T-cell (primary cell): ENCODE measurements at regions not wholly inside any gene's neighbourhood (a gene's known extent, or its start where the extent isn't known, plus 50 kb on each side); places are given as distances from the start of the nearest gene placed in this dataset.

Experiments used
- ATAC-seq, 4 experiments: fragments of 200-7000 bp in 3 of 4; fragments of 150-1000 bp in 1 of 4; cut with Tn5 transposase; replicated peaks in 1 of 4; 1 replicate in 3 of 4; 2 replicates in 1 of 4; pipeline ENCODE4 v1.10.0; 2021; ENCODE audit warnings: moderate library complexity in 3 of 4, mild to moderate bottlenecking in 2 of 4, moderate number of reproducible peaks in 1 of 4
- CTCF ChIA-PET, 2 donors: fragments of 300-600 bp; sonication (Branson Sonifier 250); formaldehyde crosslinking; loops; one replicate each; lab custom pipeline; 2022; ENCODE audit warnings: antibody characterized with exemption in 2 of 2; lab: Charles Lee
- POLR2A ChIA-PET, 2 donors: fragments of 300-600 bp; sonication (Branson Sonifier 250); formaldehyde crosslinking; loops; one replicate each; lab custom pipeline; 2022; ENCODE audit warnings: antibody characterized with exemption in 2 of 2; lab: Charles Lee
- DNase-seq, 35 experiments: peaks; one replicate each; pipeline versions ENCODE4 v3.0.0 to v3.0.0-alpha.2; 2013 to 2023
- H3K27ac ChIP-seq: one replicate; pipeline ENCODE4 v1.5.1; 2013; ENCODE audit warnings: low read length
- H3K27me3 ChIP-seq, 2 experiments: replicated peaks in 1 of 2; 1 replicate in 1 of 2; 2 replicates in 1 of 2; pipeline versions ENCODE4 v1.6.1 to v1.7.0; 2013; ENCODE audit warnings: low read length in 1 of 2, mixed read lengths in 1 of 2; ENCODE audit not compliant: control insufficient read depth in 2 of 2, insufficient read depth in 2 of 2; ENCODE audit errors: extremely low read depth in 1 of 2
- H3K36me3 ChIP-seq, 2 donors: 1 replicate in 1 of 2; 2 replicates in 1 of 2; pipeline versions ENCODE4 v1.6.1 to v1.7.0; 2013; ENCODE audit warnings: low read length in 1 of 2; ENCODE audit not compliant: control insufficient read depth in 2 of 2, insufficient read depth in 1 of 2; ENCODE audit errors: extremely low read depth in 1 of 2
- H3K4me1 ChIP-seq, 2 experiments: 1 replicate in 1 of 2; 2 replicates in 1 of 2; pipeline versions ENCODE4 v1.6.1 to v1.7.0; 2013; ENCODE audit warnings: low read length in 2 of 2, mixed read lengths in 1 of 2; ENCODE audit not compliant: insufficient read depth in 2 of 2, control insufficient read depth in 1 of 2; ENCODE audit errors: extremely low read depth in 1 of 2
- H3K4me3 ChIP-seq, 2 donors: 1 replicate in 1 of 2; 2 replicates in 1 of 2; pipeline versions ENCODE4 v1.5.1 to v1.7.0; 2013; ENCODE audit warnings: mild to moderate bottlenecking in 2 of 2, low read length in 1 of 2, moderate library complexity in 1 of 2; ENCODE audit not compliant: control insufficient read depth in 1 of 2; ENCODE audit errors: extremely low read depth in 1 of 2
- H3K9me3 ChIP-seq: 2 replicates; pipeline ENCODE4 v1.7.0; 2013
- H3K27ac Mint-ChIP-seq, 2 donors: one replicate each; pipeline ENCODE4 v1.8.0; 2020 to 2021; ENCODE audit warnings: mild to moderate bottlenecking in 2 of 2, mixed read lengths in 2 of 2
- H3K27me3 Mint-ChIP-seq, 2 donors: one replicate each; pipeline ENCODE4 v1.8.0; 2021 to 2022; ENCODE audit warnings: mixed read lengths in 2 of 2
- H3K36me3 Mint-ChIP-seq: one replicate; pipeline ENCODE4 v1.8.0; 2021; ENCODE audit warnings: mixed read lengths
- H3K4me1 Mint-ChIP-seq, 3 donors: one replicate each; pipeline ENCODE4 v1.8.0; 2020 to 2022; ENCODE audit warnings: mixed read lengths in 3 of 3, mild to moderate bottlenecking in 1 of 3
- H3K4me3 Mint-ChIP-seq, 3 donors: one replicate each; pipeline ENCODE4 v1.8.0; 2020 to 2022; ENCODE audit warnings: mild to moderate bottlenecking in 3 of 3, mixed read lengths in 3 of 3, moderate library complexity in 3 of 3
- H3K9me3 Mint-ChIP-seq, 3 donors: one replicate each; pipeline ENCODE4 v1.8.0; 2020 to 2022; ENCODE audit warnings: mixed read lengths in 3 of 3
- WGBS: methylation state at CpG from one replicate; pipeline ENCODE4 v1.1.5; 2013; ENCODE audit warnings: missing lambda C conversion rate; ENCODE audit not compliant: insufficient coverage; 5-methylcytosine and 5-hydroxymethylcytosine counted together

DNA sequence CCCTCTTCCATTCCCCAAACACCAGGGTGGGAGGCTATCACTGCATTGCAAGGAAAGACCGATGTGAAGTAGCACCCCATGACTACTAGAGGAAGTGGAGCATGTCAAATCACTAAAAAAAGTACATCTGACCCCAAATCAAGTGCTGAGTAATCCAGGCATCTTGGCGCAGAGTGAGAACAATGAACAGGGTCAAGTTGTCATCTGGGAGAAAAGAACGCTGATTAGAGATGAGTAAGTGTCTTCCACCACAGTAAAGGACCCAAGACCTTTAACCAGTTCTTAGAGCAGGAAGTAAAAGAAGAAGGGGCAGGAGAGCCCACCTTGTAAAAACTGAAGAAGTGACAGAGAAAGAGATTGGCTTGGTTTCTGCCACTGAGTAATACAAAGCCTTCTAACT lies 75.0 kb upstream of the RAD23B start:
- no peak overlapping the region for H3K4me3 Mint-ChIP-seq
- DNase-seq (no peak), ATAC-seq (no peak)
- no peak overlapping the region for H3K4me3 ChIP-seq
- no CpG with 5 or more reads among the region's 3 CpGs for WGBS
- no peaks in the 10 kb centered on the region for H3K4me1 ChIP-seq
- H3K27ac Mint-ChIP-seq, result no peak overlapping the region
- CTCF ChIA-PET, result no interaction called here
- H3K36me3 ChIP-seq, result no peaks in the 10 kb centered on the region
- H3K27me3 ChIP-seq, result no peaks in the 10 kb centered on the region
- H3K27me3 Mint-ChIP-seq, result peaks cover 0 to 10% of the 10 kb centered on the region in 2 donors
- no peaks in the 10 kb centered on the region for H3K9me3 ChIP-seq
- H3K4me1 Mint-ChIP-seq, result peaks cover 0 to 4% (median 4%) of the 10 kb centered on the region in 3 donors
- H3K36me3 Mint-ChIP-seq, result no peaks in the 10 kb centered on the region
- peaks cover 0 to 6% (median 0%) of the 10 kb centered on the region in 3 donors for H3K9me3 Mint-ChIP-seq
- H3K27ac ChIP-seq, result no peak overlapping the region
- POLR2A ChIA-PET, result no interaction called here

DNA sequence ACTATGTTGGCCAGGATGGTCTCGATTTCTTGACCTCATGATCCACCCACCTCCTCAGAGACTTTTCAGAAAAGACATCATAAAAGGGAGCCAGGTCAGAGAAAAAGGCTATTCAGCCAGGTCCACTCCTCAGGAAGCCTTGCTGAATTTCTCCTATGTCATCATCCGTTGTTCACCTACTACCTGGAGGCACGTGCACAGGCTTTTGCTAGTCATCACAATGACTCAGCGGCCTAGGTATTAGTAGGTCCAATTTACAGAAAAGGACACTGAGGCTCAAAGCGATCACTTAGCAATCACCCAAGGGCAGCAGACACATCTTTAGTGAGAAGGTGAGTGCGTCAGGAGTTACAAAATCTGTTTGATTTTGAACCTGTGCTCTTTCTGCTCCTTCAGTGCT lies 72.3 kb upstream of the RAD23B start:
- Mint-ChIP-seq H3K36me3 (no peaks in the 10 kb centered on the region), H3K4me1 (peaks cover 0 to 12% (median 12%) of the 10 kb centered on the region in 3 donors), H3K27me3 (peaks cover 0 to 10% of the 10 kb centered on the region in 2 donors), H3K4me3 (no peak overlapping the region), H3K27ac (no peak overlapping the region), H3K9me3 (no peaks in the 10 kb centered on the region)
- no peak for DNase-seq
- no peak overlapping the region for H3K4me3 ChIP-seq
- ChIA-PET POLR2A (no interaction called here), CTCF (no interaction called here)
- no peak for ATAC-seq
- H3K9me3 ChIP-seq, result no peaks in the 10 kb centered on the region
- H3K4me1 ChIP-seq, result no peaks in the 10 kb centered on the region
- no peak overlapping the region for H3K27ac ChIP-seq
- WGBS, result 96% methylated on average over 5 of the region's 6 CpGs
- H3K27me3 ChIP-seq, result no peaks in the 10 kb centered on the region
- H3K36me3 ChIP-seq, result no peaks in the 10 kb centered on the region

DNA sequence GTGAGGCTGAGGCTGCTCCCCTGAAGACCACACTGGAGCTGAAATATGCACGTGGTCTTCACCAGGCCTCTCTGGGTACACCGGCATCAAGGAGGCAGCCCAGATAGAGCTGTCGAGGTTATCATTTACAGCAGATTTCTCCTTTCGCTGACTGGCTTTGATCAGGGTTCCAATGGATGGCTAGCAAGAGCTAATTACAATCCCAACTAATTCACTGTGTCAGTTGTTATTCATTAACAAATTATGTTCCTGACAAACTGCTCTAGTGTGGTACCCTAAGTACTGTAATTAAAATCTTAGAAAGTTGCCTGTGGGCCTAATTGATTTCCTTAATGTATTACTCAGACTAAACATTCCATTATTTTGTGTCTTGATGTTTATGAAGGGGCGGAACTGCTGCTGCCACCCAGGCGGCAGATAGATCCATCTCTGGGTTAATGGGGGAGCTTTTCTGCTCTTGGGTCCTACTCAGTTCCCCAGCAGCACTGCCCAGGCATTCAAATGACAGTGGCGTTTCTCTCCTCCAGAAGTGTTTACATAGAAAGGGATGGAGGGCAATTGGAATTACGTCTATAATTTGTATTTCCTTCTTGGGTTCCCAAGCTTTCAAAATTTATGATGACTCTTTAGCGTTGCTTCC lies 71.7 kb upstream of the RAD23B start:
- 85% methylated on average over 4 of the region's 9 CpGs for WGBS
- ChIA-PET CTCF (no interaction called here), POLR2A (no interaction called here)
- Mint-ChIP-seq H3K4me3 (no peak overlapping the region), H3K9me3 (no peaks in the 10 kb centered on the region), H3K27me3 (peaks cover 0 to 10% of the 10 kb centered on the region in 2 donors), H3K36me3 (no peaks in the 10 kb centered on the region), H3K4me1 (peaks cover 0 to 12% (median 12%) of the 10 kb centered on the region in 3 donors), H3K27ac (no peak overlapping the region)
- H3K4me3 ChIP-seq, result no peak overlapping the region
- no peaks in the 10 kb centered on the region for H3K9me3 ChIP-seq
- no peaks in the 10 kb centered on the region for H3K4me1 ChIP-seq
- no peaks in the 10 kb centered on the region for H3K27me3 ChIP-seq
- no peaks in the 10 kb centered on the region for H3K36me3 ChIP-seq
- ATAC-seq (no peak), DNase-seq (no peak)
- no peak overlapping the region for H3K27ac ChIP-seq

DNA sequence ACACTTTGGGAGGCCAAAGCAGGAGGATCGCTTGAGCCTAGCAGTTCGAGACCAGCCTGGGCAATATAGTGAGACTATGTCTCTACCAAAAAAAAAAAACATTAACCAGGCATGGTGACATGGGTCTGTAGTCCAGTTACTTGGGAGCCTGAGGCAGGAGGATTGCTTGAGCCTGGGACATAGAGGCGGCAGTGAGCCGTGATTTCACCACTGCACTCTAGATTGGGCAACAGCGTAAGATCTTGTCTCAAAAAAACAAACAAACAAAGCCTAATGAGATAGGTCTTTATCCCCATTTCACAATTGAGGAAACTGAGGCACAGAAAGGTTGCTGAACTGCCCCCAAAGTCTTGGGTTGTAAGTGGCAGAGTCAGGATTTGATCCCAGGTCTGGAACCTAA lies 70.5 kb upstream of the RAD23B start:
- CTCF ChIA-PET, result no interaction called here

DNA sequence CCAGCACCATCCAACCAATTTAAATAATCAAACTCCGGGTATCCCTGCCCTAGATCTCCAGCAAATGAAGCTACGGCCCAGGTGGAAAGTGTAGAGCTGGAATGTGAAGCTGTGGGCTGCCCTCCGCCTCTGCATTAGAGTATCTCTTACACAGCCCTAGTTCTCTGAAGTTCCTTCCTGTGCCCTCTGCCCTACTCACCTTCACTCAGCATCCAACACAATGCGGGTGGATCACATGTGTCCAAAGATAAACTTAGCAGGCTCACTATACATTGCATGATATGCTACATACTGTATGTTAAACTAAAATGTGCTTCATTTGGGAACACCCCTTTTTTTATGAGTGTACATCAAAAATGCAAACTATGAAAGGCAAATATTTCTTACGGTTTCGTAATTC lies 70.0 kb upstream of the RAD23B start:
- ATAC-seq (peak in 1 of 4 experiments; percentile 46), DNase-seq (no peak)
- Mint-ChIP-seq H3K36me3 (no peaks in the 10 kb centered on the region), H3K27ac (no peak overlapping the region), H3K4me1 (peaks cover 0 to 12% (median 12%) of the 10 kb centered on the region in 3 donors), H3K9me3 (no peaks in the 10 kb centered on the region), H3K27me3 (peaks cover 0 to 4% of the 10 kb centered on the region in 2 donors), H3K4me3 (no peak overlapping the region)
- 84% methylated on average over 3 of the region's 6 CpGs for WGBS
- Histone ChIP-seq H3K4me1 (no peaks in the 10 kb centered on the region), H3K36me3 (no peaks in the 10 kb centered on the region), H3K27me3 (no peaks in the 10 kb centered on the region), H3K4me3 (no peak overlapping the region), H3K27ac (no peak overlapping the region), H3K9me3 (no peaks in the 10 kb centered on the region)
- ChIA-PET CTCF (no interaction called here), POLR2A (no interaction called here)

More for the DNA sequence above, 70.5 kb upstream of the RAD23B start:
- POLR2A ChIA-PET, result no interaction called here
- no peaks in the 10 kb centered on the region for H3K27me3 ChIP-seq
- ATAC-seq (no peak), DNase-seq (no peak)
- H3K36me3 ChIP-seq, result no peaks in the 10 kb centered on the region
- H3K27ac ChIP-seq, result no peak overlapping the region
- peaks cover 0 to 12% (median 12%) of the 10 kb centered on the region in 3 donors for H3K4me1 Mint-ChIP-seq
- no peaks in the 10 kb centered on the region for H3K4me1 ChIP-seq
- H3K27ac Mint-ChIP-seq, result no peak overlapping the region
- H3K4me3 ChIP-seq, result no peak overlapping the region
- H3K4me3 Mint-ChIP-seq, result no peak overlapping the region
- H3K27me3 Mint-ChIP-seq, result peaks cover 0 to 4% of the 10 kb centered on the region in 2 donors
- H3K9me3 Mint-ChIP-seq, result no peaks in the 10 kb centered on the region
- H3K9me3 ChIP-seq, result no peaks in the 10 kb centered on the region
- H3K36me3 Mint-ChIP-seq, result no peaks in the 10 kb centered on the region
- WGBS, result no CpG with 5 or more reads among the region's 5 CpGs

DNA sequence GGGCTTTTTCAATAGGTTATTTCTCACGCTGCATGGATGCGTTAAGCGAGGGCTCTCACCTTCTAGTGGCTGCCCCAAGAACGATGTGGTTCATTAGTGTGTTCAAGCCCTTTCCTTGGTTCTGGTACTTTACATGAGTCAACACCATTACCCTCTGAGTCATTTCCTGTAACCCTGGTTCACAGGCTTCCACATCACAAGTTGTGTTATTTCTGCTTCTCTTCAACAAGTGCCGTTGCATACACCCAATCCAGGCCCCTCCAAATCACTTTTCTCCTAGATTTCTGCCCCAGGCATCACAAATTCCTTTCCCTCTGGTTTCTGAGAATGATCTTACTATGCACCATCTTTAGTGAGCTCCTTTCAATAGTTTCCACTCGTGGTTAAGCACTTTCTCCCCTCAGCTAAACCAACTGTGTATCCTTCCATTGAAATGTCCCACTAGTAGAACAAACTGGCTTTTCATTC lies 69.5 kb upstream of the RAD23B start:
- Histone ChIP-seq H3K4me1 (no peaks in the 10 kb centered on the region), H3K36me3 (no peaks in the 10 kb centered on the region), H3K27me3 (no peaks in the 10 kb centered on the region), H3K9me3 (no peaks in the 10 kb centered on the region), H3K4me3 (no peak overlapping the region), H3K27ac (peak overlapping the region; percentile 16)
- H3K27ac Mint-ChIP-seq, result peak overlapping the region; percentile 36
- DNase-seq (peak in 9 of 35 experiments; percentile 1 to 33 (median 3)), ATAC-seq (peak; percentile 40 to 97 (median 78))
- H3K4me1 Mint-ChIP-seq, result peaks cover 0 to 12% (median 12%) of the 10 kb centered on the region in 3 donors
- H3K4me3 Mint-ChIP-seq, result no peak overlapping the region
- ChIA-PET CTCF (no interaction called here), POLR2A (no interaction called here)
- 19% methylated on average over 4 of the region's 6 CpGs for WGBS
- H3K27me3 Mint-ChIP-seq, result peaks cover 0 to 4% of the 10 kb centered on the region in 2 donors
- H3K9me3 Mint-ChIP-seq, result no peaks in the 10 kb centered on the region
- H3K36me3 Mint-ChIP-seq, result no peaks in the 10 kb centered on the region
